ELR (cell line): ENCODE measurements at regions not wholly inside any gene's neighbourhood (a gene's known extent, or its start where the extent isn't known, plus 50 kb on each side); places are given as distances from the start of the nearest gene placed in this dataset.

ENCODE experiments used
- DNase-seq: peaks from one replicate; pipeline ENCODE4 v3.0.0-alpha.2; 2015; ENCODE audit warnings: low read depth

DNA sequence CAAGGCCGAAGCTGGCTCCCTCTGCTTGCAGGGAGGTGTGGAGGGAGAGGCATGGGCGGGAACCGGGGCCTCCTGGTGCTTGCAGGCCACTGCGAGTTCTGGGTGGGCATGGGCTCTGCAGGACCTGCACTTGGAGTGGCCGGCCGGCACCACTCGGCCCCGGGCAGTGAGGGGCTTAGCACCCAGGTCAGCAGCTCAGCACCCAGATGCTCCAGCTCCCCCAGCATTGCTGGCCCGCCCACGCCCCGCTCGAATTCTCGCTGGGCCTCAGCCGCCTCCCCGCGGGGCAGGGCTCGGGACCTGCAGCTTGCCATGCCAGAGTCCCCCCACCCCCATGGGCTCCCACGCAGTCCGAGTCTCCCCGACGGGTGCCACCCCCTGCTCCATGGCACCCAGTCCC, 176.2 kb upstream of the FAM98A start:
- no peak for DNase-seq

GRCh38 chr2:33770023-33770422, 170.9 kb upstream of the FAM98A start:
- DNase-seq, result no peak

DNA sequence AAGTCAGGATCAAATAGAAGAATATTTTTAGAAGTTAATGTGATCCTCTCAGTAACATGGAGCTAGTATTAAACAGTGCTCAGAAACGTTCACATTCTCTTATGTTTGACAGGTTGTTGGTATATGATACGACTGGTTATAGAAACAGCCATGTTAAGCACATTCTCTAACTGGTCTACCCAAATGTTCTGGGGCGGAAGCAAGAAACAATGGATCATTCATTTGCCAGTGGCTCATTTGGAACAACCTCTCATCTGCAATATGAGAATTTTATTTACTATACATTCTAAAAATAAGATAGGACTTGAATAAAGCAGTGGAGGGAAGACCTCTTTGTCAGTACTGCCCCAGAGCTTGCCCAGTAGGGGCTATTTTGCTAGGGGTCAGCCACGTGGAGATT, 167.1 kb upstream of the FAM98A start:
- no peak for DNase-seq

DNA sequence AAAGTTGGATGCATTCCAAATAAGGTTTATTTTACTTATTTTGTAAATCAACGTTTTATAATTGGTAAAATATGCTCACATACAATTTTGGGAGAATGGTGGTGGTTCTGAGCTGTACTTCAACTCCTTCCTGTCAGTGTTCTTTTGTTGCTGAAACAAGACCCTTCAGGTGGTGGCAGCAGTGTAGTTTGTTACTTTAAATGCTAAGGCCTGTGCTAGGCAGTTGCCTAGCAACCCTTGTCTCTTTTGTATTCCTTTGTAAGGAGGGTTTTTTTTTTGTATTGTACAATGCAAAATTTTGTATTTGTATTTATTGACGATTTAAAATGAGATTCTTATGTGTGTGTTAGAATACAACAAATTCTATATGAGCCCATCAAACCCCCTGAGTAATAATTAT, 166.0 kb upstream of the FAM98A start:
- DNase-seq, result no peak

GRCh38 chr2:33764551-33764950, 165.5 kb upstream of the FAM98A start:
- no peak for DNase-seq

GRCh38 chr2:33763671-33764310, 164.7 kb upstream of the FAM98A start:
- no peak for DNase-seq

GRCh38 chr2:33762636-33763035, 163.5 kb upstream of the FAM98A start:
- no peak for DNase-seq

DNA sequence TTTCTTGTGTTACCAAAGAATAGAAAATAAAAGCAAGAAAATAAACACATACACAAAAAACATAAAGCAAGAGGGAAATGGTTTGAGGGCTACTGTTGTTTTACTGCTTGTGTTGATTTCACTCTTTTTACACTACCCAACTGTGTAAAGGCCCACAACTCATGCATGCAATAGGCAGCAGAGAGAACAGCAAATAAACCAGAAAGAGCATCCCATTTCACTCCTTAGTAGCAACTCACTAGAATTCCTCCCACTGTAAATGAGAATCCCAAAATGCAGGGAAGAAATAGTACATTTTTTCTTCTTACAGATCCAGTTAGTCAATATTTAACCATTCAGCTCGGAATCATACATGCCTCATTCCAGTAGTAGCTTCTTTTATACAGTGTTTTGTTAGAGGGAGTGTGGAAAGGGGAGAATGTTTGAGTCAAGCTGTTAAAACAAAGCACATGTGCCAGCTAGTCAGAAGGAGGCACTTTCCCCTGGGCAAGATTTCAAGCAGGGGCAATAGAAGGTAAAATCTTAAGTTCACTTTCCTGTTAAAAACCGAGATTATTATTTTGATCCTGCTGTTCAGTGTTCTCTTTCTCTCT, 147.2 kb upstream of the FAM98A start:
- no peak for DNase-seq

DNA sequence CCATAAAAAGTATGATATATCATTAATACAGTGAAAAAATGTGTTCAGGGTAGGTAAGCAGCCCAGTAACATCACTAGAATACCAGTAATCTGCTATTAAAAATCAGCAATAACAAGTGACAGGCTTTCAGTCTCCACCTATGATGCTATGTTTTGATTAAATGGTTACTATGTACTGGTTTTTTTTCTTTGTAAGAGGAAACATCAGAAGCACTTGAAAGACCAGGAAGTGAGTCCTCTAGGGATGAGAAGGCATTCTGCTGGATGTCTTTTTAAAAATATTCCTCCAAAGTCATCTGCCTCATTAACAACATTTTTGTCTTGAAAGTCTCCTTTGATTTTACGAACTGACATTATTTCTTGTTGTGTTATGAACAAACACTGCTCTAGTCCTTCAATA, 136.0 kb upstream of the FAM98A start:
- no peak for DNase-seq

DNA sequence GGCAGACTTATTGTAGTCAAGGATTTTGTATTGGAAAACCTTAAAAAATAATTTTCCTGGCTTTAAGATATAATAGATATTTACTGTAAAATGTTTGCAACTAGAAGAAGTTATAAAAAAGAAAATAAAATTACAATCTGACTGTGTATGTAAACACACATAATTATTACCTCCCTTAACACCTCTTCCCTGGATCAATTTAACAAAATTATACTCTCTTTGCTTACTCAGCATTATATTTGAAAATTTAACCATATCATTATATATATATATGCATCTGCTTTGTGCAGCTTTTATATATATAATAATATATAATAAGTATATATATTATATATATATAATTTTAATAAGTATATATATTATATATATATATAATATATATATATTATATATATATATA, 131.7 kb upstream of the FAM98A start:
- no peak for DNase-seq

- no peak for DNase-seq
These were observed 131.1 kb upstream of the FAM98A start for GRCh38 chr2:33730193-33730592.

DNA sequence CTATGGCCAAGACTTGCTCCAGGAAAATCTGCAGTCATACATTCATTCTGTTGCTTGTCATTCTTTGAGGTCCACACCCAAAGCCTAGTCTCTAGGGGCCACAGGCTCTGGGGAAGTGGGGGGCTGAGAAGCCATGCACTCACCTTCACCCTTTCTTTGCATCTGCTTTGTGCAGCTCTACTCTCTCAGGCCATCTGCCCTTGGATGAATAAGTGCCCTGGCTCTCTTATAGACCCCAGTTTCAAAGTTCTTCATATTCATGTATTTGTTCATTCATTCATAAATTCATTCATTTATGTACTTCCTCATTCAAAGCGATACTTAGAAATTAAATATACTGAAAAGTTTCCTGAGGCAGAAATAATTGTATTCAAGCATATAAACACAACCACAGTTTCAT, 130.3 kb upstream of the FAM98A start:
- no peak for DNase-seq

DNA sequence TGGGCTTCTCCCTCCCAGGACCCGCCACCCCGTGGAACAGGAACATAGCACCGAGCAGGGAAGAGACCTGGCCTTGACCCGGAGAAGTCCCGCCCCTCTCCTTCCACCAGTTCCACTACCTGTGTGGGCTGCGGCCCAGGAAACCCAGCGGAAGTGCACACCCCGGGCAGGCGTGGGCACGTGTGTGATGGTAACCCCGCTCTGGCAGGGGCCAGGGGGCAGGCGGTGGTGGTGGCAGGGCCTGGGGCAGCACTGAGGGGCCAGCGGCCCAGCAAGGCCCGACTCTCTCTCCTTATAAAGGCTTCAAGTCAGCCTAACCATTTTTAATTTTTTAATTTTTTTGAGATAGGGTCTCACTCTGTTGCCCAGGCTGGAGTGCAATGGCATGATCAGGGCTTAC, 129.0 kb upstream of the FAM98A start:
- DNase-seq, result no peak

DNA sequence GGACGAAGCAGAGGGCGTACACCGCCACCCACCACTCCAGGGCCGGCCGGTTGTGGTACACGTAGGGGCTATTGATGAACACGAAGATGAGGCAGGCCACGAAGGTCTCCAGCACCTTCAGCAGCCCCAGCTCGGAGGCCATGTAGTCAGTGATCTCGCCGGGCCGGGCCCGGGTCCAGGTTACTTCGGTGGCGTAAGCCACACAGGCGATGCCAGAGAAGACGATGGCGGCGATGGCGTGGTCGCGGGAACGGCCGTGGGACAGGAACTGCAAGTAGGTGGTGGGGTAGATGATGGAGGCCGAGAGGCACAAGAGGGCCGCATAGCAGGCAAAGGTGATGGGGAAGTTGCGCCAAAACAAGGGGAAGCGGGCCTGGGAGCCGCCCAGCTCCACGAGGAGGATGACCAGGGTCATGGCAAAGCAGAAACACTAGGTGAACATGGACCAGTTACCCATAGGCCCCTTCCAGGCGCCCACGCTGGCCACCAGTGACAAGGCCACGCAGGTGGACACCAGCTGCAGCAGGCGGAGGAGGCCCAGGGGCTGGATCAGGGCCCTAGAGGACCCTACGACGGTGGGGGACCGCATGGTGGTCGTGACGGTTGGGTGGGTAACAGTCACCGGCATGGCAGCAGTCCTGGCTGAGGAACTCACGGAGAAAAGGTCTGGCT, 128.4 kb upstream of the FAM98A start:
- no peak for DNase-seq

- no peak for DNase-seq
These were observed 127.3 kb upstream of the FAM98A start for GRCh38 chr2:33726415-33726814.

GRCh38 chr2:33723329-33723728, 124.2 kb upstream of the FAM98A start:
- DNase-seq, result no peak

DNA sequence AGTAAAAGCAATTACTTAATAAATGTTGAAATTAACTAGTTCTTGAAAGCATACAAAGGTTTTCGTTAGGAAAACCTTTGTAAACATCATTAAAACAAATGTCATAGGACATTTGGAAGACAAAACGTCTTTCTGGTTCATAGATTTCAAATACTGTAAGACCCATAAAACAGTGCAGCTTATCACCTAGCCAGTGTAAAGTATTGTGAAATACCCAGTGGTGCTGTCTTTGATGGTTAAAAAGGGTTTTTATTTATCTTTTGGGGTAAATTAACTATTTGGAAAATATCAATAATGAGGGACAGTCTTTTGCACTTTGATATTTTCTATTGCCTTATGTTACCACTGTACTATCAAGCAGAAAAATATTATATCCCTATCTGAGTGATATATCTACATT, 120.0 kb upstream of the FAM98A start:
- no peak for DNase-seq

GRCh38 chr2:33712674-33713073, 113.6 kb upstream of the FAM98A start:
- no peak for DNase-seq

DNA sequence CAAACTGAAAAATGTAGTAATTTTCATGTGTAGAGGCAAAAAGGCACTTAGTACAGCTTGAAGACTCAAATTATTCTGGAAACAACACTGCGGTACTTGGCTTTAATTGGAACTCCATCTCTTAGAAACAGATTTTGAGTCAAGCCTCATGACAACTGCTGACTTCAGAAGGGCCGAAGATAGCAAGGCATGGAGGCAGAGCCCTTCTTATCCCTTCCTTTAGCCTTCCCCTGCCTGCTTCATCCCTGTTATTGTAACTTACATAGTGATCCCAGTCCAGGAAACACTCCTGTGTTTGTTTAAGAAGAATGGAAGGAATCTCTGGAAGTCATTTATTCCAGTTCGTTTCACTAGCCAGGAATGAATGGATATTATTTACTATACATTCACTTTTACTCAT, 110.9 kb upstream of the FAM98A start:
- DNase-seq, result no peak

- no peak for DNase-seq
These were observed 108.2 kb upstream of the FAM98A start for GRCh38 chr2:33707312-33707711.

- DNase-seq, result no peak
These were observed 107.3 kb upstream of the FAM98A start for GRCh38 chr2:33706410-33706809.

- DNase-seq, result no peak
These were observed 105.3 kb upstream of the FAM98A start for GRCh38 chr2:33704406-33704855.

GRCh38 chr2:33696234-33696633, 97.1 kb upstream of the FAM98A start:
- no peak for DNase-seq

DNA sequence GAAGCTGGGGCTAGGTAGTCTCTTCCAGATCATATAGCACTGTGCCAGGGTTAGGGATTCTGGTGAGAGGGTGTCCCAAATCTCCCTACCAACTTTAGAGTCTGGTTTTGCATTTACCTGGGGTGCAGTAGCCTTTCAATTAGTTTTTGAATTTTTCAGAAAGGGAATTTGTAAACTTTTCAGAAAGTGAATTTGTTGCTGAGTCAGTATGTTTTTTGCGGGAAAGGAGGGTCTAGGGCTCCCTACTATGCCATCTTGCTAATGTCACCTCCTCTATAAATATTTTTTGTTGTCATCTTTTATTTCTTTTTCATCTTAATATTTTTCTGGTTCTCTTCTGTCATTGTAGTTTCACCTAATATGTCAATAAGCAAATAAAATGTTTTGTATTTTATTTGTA, 95.8 kb upstream of the FAM98A start:
- no peak for DNase-seq
